ENCODE measurements at regions not wholly inside any gene's neighbourhood (a gene's known extent, or its start where the extent isn't known, plus 50 kb on each side); places are given as distances from the start of the nearest gene placed in this dataset.
"Not testable (repeated sequence)": the region's sequence is repeated elsewhere in the genome, so short reads cannot be mapped to it uniquely, and the experiment has no call there.

DNA sequence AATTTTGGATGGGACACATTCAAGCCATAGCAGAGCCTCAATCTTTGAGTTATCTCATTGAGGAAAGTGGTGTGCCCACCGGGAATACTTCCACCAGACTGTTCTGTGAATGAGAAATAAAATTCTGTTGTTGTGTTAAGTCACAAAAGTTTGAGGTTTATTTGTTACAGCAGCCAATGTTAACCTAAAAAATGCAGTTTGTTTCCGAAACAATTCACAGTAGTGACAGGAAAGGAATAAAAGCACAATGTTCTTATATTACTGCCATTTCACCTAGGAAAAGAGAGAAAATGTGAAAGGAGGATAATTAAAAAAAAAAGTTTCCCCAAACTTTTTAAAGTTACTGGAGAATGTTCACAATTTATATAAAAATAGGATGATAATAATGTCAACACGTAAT lies 344.6 kb downstream of the CD83 start:
- DNase-seq, result no peak

GRCh38 chr6:14462566-14462965 lies 345.0 kb downstream of the CD83 start:
- DNase-seq, result no peak

- no peak for DNase-seq
These were observed 345.5 kb downstream of the CD83 start for GRCh38 chr6:14463110-14463509.

DNA sequence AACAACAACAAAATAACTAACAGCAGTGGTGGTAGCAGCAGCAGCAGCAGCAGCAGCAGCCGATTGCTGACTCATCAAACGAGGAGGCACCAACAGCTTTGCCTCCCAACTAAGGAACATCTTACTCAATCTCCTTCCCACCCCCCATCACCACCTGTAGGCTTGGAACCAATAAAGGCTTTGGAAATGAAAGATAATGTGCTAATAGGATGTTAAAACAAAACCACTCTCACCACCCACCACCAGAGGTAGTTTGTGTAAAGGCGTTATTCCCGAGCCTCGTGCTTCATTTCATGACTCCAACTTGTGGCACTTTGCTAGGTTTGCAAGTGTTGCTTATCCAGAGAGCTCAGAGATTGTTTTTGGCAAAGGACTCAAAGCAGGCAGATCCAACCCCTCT lies 346.5 kb downstream of the CD83 start:
- DNase-seq, result peak; percentile 35

- no peak for DNase-seq
These were observed 347.1 kb downstream of the CD83 start for GRCh38 chr6:14464716-14465115.

- DNase-seq, result peak; percentile 90
These were observed 348.7 kb downstream of the CD83 start for GRCh38 chr6:14466278-14466677.

GRCh38 chr6:14467591-14467990 lies 350.0 kb downstream of the CD83 start:
- DNase-seq, result peak; percentile 89

DNA sequence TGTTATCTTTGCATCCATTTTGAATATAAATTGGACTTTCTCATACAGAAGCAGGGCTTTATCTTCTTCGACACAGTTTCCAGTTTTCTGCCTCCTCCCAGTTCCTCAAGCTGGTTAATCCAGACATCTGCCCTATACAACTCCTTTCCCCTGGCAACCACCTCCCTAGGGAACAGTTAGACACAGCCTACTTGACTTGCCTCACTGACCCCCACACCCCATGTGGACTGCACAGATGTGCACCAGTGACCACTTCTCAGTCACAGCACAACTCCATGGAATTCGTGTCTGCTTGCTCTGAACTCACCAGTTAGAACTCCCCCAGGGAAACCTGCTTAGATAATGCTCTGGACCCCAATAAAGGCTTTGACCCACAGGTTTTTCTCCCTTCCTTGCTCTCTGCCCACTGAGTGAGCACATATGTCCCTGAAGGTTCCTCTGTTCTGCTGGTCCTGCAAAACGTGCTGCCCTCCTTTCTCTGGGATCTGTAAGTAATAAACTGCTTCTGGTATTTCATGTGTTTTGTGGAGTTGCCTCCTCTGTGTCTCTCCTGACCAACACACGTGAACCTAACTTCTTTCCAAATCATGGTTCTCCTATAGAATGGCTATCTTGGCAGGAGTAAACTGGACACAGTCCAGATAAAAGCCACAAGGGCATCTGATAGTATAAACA lies 351.2 kb downstream of the CD83 start:
- DNase-seq, result no peak

DNA sequence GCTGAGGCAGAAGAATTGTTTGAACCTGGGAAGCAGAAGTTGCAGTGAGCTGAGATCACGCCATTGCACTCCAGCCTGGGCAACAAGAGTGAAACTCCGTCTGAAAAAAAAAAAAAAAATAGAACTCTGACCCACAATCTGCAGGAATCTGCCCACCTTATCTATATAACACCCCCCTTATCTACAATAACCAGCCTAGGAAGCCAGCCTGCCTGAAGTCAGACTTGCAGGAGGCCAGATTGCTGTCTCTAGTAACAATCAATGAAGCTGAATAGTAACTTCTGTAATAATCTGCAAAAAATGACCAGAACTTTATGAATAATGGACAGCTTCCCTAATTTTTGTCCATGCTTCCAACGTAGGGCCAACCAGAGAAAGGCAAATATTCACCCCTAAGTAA lies 352.5 kb downstream of the CD83 start:
- no peak for DNase-seq

DNA sequence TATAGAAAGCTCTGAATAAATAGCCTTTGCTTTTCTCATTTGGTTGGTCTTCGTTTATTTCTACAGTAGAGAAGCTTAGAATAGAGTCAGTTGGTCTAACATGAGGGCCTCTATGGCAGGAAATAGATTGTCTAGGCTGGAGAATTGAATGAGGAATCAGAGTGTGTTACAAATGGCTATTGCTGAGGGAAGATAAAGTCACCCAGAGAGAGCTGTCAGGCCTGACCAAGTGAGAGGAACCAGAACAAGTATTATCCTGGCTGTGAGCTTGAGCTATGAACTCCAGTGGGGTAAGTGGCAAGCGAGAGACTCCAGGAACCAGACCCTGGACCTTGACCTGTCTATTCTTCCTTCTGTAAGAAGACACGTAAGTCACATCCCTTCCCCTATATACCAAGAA lies 353.1 kb downstream of the CD83 start:
- DNase-seq, result no peak

GRCh38 chr6:14472255-14472985 lies 354.8 kb downstream of the CD83 start:
- DNase-seq, result no peak

DNA sequence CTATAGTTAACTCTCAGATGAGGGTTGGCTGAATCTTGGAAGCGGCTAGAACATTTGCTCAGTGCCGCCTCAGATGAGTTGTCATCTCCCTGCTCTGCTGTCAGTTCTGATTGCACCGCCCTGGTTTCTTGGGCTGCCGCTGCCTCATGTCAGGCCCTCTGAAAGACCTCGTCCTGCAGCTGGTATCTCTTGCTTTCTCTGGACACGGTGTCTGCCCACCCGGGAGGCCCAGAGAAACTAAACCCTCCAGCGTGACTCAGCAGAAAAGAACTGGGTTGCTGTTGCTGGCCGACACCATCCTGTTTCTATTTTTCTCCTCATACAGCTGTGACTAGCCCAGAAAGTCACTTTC lies 355.4 kb downstream of the CD83 start:
- DNase-seq, result peak; percentile 80

DNA sequence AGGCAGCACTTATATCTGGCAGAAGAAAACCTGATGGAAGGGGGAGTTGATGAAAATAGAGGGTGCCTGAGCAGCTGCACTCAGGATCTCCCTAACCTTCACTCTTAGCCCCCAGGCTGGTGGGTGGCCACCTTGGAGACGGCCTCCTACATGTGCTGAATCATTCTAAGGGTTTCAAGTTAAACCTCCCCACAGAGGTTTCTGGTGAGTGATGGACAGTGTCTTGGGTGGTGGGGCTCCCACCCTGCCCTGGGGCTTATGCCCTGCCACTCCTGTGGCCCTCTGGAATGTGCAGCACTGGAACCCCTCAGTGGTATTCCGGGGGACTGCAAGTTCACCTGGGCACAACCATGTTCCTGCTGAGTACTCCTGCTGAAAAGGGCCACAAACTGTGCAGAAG lies 357.2 kb downstream of the CD83 start:
- no peak for DNase-seq

DNA sequence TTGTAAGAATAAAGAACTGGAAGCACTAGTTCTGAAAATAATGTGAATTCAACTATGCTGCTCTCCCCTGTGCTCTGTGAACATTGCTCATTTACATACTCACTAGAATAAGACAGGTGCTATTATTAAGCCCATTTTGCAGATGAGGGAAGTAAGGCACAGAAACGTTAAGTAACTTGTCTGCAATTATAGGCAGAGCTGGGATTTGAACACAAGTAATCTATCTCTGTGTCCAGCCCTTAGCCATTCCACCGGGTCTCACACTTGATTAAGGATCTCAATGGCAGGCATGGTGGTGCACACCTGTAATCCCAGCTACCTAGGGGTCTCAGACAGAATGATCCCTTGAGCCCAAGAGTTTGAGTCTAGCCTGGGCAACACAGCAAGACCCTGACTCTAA lies 357.7 kb downstream of the CD83 start:
- no peak for DNase-seq

GRCh38 chr6:14476793-14477531 lies 359.4 kb downstream of the CD83 start:
- peak; percentile 95 for DNase-seq

- no peak for DNase-seq
These were observed 360.0 kb downstream of the CD83 start for GRCh38 chr6:14477559-14477958.

DNA sequence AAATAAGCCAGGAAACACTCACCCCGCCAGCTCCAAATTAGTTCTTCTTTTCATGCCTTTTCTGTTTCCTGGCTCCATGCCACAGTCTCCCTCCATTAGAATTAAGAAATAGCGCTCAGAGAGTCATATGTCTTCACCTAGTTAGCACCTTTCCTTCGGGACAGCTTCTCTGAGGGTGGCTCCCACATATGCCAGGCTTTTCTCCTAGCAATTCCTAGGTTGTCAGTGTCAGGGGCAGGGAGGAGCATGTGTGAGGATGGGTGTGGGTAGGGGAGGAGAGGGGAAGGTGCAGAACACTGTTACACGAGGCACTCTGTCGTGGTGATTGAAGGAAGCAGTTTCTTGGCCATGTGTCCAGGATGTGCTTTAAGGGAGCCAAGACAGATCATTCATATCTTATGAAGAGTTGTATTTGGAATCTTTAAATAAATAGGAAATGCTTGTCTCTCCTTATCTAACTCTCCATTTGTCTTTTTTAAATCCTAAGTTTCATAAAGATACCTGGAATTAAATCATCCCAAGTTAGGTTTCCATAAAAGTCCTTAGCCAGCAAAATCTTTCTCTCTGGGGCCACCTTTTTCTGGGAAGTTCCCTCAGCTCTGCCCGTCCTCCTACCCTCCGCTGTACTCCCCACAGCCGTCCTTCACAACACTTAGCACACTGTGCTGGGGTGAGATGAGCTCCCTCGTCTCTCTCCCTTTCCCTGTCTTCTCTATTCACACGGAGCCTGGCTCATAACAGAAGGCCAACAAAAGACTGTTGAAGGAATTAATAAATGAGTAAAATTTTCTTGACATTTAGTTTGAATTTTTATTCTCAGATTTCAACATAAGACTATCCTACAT lies 361.0 kb downstream of the CD83 start:
- DNase-seq, result no peak

GRCh38 chr6:14481946-14482345 lies 364.4 kb downstream of the CD83 start:
- not testable (repeated sequence) for DNase-seq

GRCh38 chr6:14487625-14488024 lies 370.1 kb downstream of the CD83 start:
- DNase-seq, result no peak

GRCh38 chr6:14488180-14488579 lies 370.6 kb downstream of the CD83 start:
- DNase-seq, result no peak

DNA sequence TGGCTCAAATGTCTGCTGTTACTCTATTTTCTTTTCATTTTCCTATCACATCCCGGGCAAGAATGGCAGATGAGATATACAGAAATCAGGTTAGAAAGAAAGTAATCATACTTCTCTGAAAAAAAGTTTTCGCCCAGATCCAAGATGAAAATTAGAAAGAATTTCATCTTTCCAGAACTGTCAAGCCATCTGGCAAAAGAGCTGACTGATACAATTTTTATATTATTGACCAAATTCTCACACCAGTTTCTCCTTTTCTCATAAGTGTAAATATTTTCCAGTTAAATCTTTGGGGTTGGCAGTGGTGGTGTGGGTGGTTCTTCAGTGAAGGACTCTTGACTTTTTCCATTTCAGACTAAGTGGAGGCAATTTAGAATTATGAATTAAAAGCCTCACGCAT lies 371.9 kb downstream of the CD83 start:
- no peak for DNase-seq

DNA sequence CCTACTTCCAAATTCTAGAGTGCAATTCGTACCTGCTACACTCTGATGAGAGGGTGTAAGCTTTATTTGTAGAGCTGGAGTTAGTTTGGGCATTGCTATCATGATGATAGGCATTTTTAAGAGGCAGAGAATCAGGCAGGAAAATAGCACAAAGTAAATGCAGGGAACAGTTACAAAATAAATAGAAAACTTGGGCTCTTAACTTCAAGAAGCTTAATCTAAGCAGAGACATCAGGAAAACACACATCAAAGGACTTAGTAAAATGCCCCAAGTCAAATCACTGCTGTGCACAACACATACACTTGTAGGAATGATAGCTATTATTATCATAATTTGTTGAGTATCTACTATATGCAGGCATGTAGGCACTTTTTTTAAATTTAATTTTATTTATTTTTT lies 381.2 kb downstream of the CD83 start:
- DNase-seq, result no peak

GRCh38 chr6:14499309-14499708 lies 381.7 kb downstream of the CD83 start:
- DNase-seq, result no peak
